Calu3 (cell line): ENCODE measurements at regions not wholly inside any gene's neighbourhood (a gene's known extent, or its start where the extent isn't known, plus 50 kb on each side); places are given as distances from the start of the nearest gene placed in this dataset.

Experiments used
- BruUV-seq: library from RNA; stranded (reverse); fragments of 400-500 nt; replicated peaks from 2 replicates; lab custom pipeline; 2021; lab: Mats Ljungman, UMichigan
- CTCF ChIA-PET: fragments of 300-600 bp; sonication (Branson Sonifier 250); formaldehyde crosslinking; loops from one replicate; lab custom pipeline; 2022; ENCODE audit warnings: antibody characterized with exemption; lab: Charles Lee
- DNase-seq: peaks from one replicate; pipeline ENCODE4 v3.0.0; 2022
- H3K27ac Mint-ChIP-seq: one replicate; pipeline ENCODE4 v1.8.0; 2022; ENCODE audit warnings: mixed read lengths; ENCODE audit not compliant: unreplicated experiment
- H3K27me3 Mint-ChIP-seq: one replicate; pipeline ENCODE4 v1.8.0; 2022; ENCODE audit warnings: mixed read lengths; ENCODE audit not compliant: unreplicated experiment
- H3K36me3 Mint-ChIP-seq: one replicate; pipeline ENCODE4 v1.8.0; 2022; ENCODE audit warnings: mild to moderate bottlenecking, moderate library complexity, mixed read lengths; ENCODE audit not compliant: insufficient read depth, unreplicated experiment
- H3K4me1 Mint-ChIP-seq: one replicate; pipeline ENCODE4 v1.8.0; 2022; ENCODE audit warnings: mild to moderate bottlenecking, low read depth, mixed read lengths; ENCODE audit not compliant: unreplicated experiment
- H3K4me3 Mint-ChIP-seq: one replicate; pipeline ENCODE4 v1.8.0; 2022; ENCODE audit warnings: mild to moderate bottlenecking, low read depth, moderate library complexity, mixed read lengths; ENCODE audit not compliant: unreplicated experiment
- H3K9me3 Mint-ChIP-seq: one replicate; pipeline ENCODE4 v1.8.0; 2022; ENCODE audit warnings: low read depth, mixed read lengths; ENCODE audit not compliant: unreplicated experiment
- intact Hi-C: fragments of 100-400 bp; cut with micrococcal nuclease; formaldehyde crosslinking; loops from one replicate; pipeline ENCODE4 v1.10.0; 2022; ENCODE audit not compliant: unreplicated experiment
- TF ChIP-seq, protein P1 (sequence below): fragments of 200-600 bp; IDR thresholded peaks from one replicate; pipeline ENCODE4 v1.8.0; 2022; ENCODE audit warnings: antibody characterized with exemption; ENCODE audit not compliant: unreplicated experiment

DNA sequence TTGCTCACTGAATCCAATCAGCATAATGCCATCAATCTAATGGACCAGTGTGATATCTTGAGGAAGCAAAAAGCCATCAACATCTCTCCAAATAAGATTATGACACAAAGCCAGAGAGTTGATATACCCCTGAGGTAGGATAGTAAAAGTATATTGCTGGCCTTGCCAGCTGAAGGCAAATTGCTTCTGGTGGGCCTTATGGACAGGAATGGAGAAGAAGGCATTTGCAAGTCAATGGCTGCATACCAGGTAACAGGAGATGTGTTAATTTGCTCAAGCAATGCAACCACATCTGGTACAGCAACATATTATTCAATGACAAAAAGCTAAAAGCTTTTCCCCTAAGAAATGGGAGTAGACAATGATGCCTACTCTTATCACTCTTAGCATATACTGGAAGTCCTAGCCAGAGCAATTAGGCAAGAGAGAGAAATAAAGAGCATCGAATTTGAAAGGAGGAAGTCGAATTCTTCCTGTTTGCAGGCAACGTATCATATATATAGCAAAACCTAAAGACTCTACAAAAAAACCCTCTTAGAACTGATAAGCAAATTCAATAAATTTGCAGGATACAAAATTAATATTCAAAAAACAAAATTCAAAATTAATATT is 216.1 kb upstream of the RASA1 start:
- peaks cover 13% of the 10 kb centered on the region for H3K36me3 Mint-ChIP-seq
- H3K27me3 Mint-ChIP-seq: no peaks in the 10 kb centered on the region
- intact Hi-C loops: no loop called here
- H3K4me3 Mint-ChIP-seq: no peak overlapping the region
- BruUV-seq: no TSS peak
- CTCF ChIA-PET: no interaction called here
- no peak overlapping the region for H3K27ac Mint-ChIP-seq
- H3K9me3 Mint-ChIP-seq: peaks cover 4% of the 10 kb centered on the region
- peaks cover 36% of the 10 kb centered on the region for H3K4me1 Mint-ChIP-seq
- TF ChIP-seq, protein P1, sequence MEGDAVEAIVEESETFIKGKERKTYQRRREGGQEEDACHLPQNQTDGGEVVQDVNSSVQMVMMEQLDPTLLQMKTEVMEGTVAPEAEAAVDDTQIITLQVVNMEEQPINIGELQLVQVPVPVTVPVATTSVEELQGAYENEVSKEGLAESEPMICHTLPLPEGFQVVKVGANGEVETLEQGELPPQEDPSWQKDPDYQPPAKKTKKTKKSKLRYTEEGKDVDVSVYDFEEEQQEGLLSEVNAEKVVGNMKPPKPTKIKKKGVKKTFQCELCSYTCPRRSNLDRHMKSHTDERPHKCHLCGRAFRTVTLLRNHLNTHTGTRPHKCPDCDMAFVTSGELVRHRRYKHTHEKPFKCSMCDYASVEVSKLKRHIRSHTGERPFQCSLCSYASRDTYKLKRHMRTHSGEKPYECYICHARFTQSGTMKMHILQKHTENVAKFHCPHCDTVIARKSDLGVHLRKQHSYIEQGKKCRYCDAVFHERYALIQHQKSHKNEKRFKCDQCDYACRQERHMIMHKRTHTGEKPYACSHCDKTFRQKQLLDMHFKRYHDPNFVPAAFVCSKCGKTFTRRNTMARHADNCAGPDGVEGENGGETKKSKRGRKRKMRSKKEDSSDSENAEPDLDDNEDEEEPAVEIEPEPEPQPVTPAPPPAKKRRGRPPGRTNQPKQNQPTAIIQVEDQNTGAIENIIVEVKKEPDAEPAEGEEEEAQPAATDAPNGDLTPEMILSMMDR: no peak
- DNase-seq: no peak

DNA sequence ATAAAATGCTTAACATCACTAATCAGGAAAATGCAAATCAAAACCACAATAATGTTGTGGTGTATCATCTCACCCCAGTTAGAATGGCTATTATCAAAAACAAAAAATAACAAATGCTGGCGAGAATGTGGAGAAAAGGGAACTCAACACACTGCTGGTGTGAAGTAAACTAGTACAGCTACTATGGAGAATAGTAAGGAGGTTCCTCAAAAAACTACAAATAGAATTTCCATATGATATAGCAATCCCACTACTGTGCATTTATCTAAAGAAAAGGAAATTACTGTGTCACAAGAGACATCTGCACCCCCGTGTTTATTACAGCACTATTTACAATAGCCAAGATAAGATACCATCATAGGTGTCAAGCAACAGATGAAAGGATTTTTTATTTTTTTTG is 214.5 kb upstream of the RASA1 start:
- no TSS peak for BruUV-seq
- TF ChIP-seq, protein P1: no peak
- no peak overlapping the region for H3K27ac Mint-ChIP-seq
- no peak for DNase-seq
- peaks cover 4% of the 10 kb centered on the region for H3K9me3 Mint-ChIP-seq
- CTCF ChIA-PET: no interaction called here
- peaks cover 11% of the 10 kb centered on the region for H3K36me3 Mint-ChIP-seq
- no peak overlapping the region for H3K4me3 Mint-ChIP-seq
- no peaks in the 10 kb centered on the region for H3K27me3 Mint-ChIP-seq
- intact Hi-C loops: no loop called here
- H3K4me1 Mint-ChIP-seq: peaks cover 25% of the 10 kb centered on the region

GRCh38 chr5:87054821-87055220 is 212.9 kb upstream of the RASA1 start:
- Mint-ChIP-seq H3K9me3 (peaks cover 2% of the 10 kb centered on the region), H3K36me3 (no peaks in the 10 kb centered on the region), H3K27ac (no peak overlapping the region), H3K4me1 (peaks cover 8% of the 10 kb centered on the region), H3K4me3 (no peak overlapping the region), H3K27me3 (no peaks in the 10 kb centered on the region)
- no TSS peak for BruUV-seq
- no peak for DNase-seq
- intact Hi-C loops: no loop called here
- TF ChIP-seq, protein P1: no peak
- CTCF ChIA-PET: no interaction called here

DNA sequence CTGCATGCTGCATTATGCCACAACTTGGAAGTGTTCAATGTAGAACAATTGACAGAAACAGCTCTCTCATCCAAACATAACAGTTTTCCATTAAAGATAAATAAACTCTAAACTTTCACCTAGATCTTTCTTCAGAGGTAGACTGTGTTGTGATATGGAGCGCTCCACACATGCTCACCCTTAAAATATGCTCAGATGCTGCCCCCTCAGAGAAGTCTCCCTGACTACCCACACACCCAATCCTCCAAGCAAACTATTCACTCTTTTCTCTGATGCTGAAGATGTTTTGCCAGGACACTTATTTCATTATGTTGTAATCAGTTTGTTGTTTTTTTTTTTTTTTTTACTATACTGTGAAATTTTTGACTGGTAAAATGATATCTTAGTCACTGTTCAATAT is 206.6 kb upstream of the RASA1 start:
- TF ChIP-seq, protein P1: no peak
- H3K9me3 Mint-ChIP-seq: peaks cover 4% of the 10 kb centered on the region
- no peaks in the 10 kb centered on the region for H3K4me1 Mint-ChIP-seq
- H3K4me3 Mint-ChIP-seq: no peak overlapping the region
- no peak for DNase-seq
- H3K36me3 Mint-ChIP-seq: no peaks in the 10 kb centered on the region
- intact Hi-C loops: no loop called here
- H3K27ac Mint-ChIP-seq: no peak overlapping the region
- CTCF ChIA-PET: no interaction called here
- BruUV-seq: no TSS peak
- H3K27me3 Mint-ChIP-seq: no peaks in the 10 kb centered on the region
